NCI-H510A treated with DMSO at 0.1 percent for 48 hours (cell line): ENCODE measurements at regions not wholly inside any gene's neighbourhood (a gene's known extent, or its start where the extent isn't known, plus 50 kb on each side); places are given as distances from the start of the nearest gene placed in this dataset.
"Not testable (repeated sequence)": the region's sequence is repeated elsewhere in the genome, so short reads cannot be mapped to it uniquely, and the experiment has no call there.

Source experiments
- DNase-seq: peaks from one replicate; lab custom pipeline; 2025; lab: John Stamatoyannopoulos, UW

DNA sequence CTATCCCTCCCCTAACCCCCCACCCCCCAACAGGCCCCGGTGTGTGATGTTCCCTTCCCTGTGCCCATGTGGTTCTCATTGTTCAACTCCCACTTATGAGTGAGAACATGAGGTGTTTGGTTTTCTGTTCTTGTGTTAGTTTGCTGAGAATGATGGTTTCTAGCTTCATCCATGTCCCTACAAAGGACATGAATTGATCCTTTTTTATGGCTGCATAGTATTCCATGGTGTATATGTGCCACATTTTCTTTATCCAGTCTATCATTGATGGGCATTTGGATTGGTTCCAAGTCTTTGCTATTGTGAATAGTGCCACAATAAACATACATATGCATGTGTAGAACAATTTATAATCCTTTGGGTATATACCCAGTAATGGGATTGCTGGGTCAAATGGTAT lies 612.1 kb upstream of the ADGRB3 start:
- DNase-seq, result not testable (repeated sequence)

DNA sequence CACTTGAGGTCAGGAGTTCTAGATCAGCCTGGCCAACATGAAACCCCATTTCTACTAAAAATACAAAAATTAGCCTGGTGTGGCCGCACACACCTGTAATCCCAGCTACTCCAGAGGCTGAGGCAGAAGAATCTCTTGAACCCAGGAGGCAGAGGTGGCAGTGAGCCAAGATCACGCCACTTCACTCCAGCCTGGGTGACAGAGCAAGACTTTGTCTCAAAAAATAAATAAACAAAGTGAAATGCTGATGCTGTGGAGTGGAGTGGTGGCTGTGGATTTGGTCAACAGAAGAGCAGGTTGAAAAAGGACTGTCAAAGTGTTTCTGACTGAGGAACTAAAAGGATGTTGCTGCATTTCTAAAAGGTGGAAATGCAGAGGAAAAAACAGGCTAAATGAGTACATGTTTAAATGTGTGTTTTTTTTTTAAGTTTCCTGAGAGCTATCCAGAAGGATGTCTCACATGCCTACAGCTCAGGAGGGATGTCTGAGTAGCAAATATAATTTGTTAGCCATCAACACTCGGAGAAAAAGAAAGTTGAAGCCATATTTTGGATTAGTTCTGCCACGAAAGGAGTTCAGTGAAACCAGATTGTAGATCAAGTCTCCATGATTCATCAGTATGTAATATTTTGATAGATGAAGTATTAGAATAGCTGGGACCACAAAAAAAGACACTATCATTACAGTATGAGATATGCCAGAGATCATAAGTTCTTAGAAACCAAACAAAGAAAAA lies 621.1 kb upstream of the ADGRB3 start:
- no peak for DNase-seq

DNA sequence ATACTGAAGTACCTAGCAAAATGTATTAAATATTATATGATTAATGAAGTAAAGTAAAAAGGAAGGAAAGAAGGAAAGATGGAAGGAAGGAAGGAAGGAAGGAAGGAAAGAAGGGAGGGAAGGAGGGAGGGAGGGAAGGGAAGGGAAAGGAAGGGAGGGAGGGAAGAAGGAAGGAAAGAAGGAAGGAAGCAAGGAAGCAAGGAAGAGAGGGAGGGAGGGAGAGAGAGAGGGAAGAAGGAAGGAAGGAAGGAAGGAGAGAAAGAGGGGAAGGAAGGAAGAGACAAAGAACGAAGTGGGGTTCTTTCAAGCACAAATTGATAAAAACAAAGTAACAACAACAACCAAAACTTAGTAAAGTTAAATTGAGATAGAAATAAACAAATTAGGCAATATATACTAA lies 622.3 kb upstream of the ADGRB3 start:
- DNase-seq, result no peak

DNA sequence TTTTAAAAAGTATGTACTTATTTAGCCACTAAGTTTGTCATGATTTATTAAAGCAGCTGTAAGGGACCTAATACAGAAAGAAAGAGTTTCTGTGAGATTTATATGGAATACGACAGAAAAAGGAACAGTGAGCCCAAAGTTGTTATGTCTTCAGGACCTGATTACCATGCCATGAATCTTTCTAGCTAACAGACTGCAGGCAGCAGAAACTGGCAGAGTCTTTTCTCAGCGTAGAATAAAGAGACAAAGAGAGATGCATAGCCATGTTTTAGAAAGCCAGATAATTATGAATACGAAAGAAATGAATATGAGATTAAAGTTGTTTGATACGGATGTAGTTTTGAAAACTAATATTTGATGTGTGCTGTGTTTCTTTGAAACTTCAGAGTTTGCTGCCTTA lies 624.1 kb upstream of the ADGRB3 start:
- DNase-seq, result no peak

DNA sequence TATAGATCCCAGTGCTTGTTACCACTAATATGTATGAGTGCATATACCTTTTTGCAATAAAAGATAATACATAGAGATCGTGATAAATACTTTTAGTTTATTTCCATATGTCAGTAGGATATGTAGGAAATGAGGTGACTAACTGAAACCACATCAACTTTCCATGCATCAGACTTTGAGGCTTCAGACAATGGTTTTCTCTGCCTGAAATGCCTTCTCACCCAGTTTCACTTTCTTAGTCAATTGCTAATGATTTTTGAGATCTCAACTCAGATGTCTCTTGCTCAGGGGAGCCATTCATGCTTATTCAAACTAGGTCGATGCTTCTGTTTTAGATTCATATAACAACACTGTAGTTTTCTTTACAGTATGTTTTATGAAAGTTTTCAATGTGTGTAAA lies 626.6 kb upstream of the ADGRB3 start:
- no peak for DNase-seq

DNA sequence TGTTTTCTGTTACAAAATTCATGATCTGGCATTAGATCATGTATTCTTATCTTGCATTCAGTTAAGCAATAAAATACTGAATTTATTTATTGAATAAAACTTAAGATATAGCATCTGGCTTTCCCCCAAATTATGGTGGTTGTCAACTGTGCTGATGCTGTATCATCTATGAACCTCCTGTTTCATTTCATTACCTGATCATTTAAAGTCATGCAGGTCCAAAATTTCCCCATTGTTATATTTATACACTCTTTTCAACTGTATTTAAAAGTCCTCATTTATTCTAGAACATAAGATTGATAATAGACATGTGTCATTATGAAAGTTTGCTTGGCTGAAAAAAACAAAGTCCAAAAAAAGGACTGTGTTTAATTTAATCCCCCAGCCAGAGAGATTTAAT lies 627.4 kb upstream of the ADGRB3 start:
- no peak for DNase-seq

DNA sequence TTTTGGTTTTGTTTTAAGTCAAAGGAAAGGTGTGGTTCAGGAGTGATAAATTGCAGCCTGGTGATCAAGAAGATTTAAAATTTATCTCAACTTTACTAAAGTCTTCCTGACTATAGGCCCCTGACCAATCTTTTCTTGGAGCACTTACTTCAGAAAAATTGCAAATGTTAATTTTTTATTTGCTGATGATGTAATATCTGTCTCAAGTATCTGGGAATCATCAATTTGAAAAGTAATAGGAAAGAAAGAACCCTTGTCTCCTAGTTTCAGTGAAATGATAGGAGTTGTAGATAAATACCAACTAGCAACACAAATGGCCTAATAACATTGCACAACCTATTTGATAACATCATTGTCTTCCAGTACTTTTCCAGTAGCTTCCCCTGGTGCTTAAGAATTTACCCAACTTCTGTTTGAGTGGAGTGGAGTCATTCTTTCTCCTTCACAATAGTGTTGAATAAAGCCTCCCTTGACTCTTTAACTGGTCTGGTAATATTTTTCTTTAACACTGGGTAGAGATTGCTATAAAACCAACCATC lies 648.3 kb upstream of the ADGRB3 start:
- no peak for DNase-seq

DNA sequence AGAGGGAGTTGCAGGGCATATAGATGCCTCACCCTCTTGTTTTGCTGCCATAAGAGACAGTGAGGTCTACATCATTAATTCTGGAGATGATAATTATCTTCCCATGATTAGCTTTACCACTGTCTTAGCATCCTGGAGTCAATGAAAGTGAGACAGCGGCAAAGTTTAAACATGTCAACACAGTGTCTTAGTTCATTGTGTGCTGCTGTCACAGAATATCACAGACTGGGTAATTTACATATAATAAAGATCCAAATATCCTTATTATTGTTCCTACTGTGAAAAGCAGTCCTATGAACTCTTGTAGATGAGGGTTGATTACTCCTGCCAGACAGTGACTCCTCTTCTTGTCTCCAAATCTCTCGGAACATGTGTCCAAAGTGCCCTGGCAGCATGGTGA lies 658.6 kb upstream of the ADGRB3 start:
- DNase-seq, result no peak

DNA sequence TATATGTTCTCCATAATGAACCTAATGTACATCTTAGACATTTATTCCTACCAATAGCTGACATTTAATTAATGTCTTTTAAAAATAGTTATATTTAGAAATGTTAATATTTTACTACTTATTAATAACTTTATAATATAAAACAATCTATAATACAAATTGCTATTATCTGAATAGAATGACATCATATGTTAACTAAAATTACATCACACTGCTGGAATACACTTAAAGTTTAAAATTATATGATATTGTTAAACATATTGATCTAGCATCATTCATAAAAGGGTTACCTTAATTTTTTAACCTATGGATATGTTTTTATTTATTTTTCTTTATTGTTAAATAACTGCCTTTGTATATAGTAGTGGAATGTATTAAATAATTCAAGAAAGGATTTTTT lies 660.2 kb upstream of the ADGRB3 start:
- no peak for DNase-seq

DNA sequence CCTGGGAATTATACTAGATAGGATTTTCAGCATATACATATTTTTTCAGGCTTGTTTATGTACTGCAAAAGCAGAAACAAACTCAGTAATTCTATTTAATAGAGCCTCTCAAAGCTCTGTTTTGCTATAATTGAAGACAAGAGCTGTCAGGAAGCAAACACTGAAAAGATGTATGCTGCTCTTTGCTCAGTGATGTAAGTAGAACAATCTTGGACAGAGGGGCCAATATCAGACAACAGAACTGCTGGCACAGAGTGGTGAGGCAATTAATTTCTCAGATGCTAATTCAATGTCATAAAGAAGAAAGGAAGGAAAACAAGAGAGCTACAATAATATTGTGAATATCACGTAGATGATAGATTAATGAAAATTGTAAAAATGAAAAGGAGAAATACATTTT lies 663.3 kb upstream of the ADGRB3 start:
- DNase-seq, result no peak

DNA sequence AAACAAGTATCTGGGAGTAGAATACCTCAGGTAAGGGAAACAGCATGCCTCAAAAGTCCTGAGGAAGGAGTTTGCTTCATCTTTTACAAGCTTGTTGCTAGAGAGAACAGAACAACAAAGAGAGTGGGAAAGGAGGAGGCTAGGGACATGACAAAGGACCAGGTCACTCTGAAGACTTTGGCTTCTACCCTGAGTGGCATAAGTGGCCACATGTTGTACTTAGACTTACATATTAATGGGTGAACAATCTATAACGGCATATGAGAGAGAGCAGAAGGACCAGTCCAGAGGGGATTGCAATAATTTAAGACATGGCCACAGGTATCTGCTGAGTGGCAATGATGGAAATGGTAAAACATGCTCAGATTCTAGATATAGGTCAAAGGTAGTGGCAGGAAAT lies 668.3 kb upstream of the ADGRB3 start:
- no peak for DNase-seq

DNA sequence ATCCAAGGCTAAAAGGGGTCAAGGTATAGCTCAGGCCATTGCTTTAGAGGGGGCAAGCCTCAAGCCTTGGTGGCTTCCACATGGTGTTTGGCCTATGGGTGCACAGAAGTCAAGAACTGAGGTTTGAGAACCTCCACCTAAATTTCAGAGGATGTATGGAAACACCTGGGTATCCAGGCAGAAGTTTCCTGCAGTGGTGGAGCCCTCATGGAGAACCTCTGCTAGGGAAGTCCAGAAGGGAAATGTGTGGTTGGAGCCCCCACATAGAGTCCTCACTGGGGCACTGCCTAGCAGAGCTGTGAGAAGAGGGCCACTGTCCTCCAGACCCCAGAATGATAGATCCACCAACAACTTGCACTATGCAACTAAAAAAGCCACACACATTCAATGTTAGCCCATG lies 678.7 kb upstream of the ADGRB3 start:
- DNase-seq, result no peak

DNA sequence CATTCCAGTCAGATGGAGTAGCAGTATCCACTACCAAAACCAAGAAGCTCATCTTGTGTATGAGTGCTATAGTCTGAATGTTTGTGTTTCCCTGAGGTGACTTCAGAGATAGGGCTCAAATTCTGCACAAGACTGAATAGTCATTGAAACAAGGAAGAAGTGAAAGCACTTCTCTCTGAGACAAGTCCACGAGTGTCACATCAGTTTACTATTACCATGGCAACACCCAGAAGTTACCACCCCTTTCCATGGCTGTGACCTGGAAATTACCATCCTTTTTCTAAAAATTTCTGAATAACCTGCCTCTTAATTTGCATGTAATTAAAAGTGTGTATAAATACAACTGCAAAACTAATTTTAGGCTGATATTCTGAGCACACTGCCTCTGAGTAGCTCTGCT lies 682.1 kb upstream of the ADGRB3 start:
- DNase-seq, result no peak

DNA sequence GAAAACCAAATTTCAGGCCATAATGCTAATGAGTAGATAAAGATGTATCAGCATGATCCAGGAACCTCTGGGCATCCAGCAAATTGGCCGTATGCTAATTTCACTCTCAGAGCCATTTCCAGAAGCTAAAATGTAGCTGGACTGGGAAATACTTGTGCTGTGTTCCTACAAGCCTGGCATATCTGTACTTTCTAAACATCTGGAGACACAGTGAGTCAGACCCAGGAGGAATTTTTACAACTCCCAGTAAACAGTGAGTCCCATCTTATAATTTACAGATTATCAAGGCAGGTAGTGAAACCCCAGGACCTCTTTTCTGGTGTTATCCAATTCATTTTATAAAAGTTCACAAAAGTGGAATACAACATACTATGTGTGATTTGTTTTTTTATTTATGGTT lies 683.0 kb upstream of the ADGRB3 start:
- DNase-seq, result no peak

DNA sequence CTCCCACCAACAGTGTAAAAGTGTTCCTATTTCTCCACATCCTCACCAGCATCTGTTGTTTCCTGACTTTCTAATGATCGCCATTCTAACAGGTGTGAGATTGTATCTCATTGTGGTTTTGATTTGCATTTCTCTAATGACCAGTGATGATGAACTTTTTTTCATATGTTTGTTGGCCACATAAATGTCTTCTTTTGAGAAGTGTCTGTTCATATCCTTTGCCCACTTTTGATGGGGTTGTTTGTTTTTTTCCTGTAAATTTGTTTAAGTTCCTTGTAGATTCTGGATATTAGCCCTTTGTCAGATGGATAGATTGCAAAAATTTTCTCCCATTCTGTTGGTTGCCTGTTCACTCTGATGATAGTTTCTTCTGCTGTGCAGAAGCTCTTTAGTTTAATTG lies 687.3 kb upstream of the ADGRB3 start:
- not testable (repeated sequence) for DNase-seq

DNA sequence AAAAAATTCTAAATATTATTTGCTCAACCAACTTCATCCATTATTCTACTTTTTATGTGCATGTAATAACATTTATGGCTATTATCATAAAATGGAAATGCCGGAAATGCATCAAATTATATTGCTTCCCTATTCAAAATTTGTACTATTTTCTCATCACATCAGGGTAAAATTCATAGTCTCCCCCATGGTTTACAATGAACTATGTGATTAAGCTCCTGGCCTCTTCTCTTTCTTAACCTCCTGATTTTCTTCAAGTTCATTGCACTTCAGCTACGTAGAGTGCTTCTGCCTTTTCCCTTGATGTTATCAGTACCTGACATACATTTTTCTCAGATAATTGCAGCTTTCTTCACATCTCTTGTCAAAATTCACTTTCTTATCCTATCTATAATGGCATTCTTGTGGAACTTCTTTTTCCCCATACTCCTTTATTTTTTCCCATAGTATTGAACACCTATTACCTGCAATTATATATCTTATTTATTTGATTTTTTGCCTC lies 699.1 kb upstream of the ADGRB3 start:
- DNase-seq, result no peak

DNA sequence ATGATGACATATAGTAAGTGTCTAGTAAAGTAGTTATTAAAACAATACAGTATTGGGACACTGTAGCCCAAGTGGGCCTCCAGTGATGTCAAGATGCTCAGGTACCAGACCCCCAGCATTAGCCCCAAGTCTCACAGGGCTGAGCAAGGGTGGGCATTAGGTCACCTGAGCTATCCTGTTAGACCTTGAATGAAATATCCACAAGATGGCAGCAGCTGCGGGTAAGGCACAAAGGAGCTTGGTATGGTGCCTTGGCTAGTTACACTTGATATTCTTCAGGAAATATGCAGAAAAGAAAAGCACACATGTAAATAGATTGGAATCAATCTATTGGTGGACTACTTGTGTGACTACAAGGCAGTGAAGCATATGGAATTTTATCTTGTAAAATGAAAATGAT lies 701.8 kb upstream of the ADGRB3 start:
- DNase-seq, result no peak

DNA sequence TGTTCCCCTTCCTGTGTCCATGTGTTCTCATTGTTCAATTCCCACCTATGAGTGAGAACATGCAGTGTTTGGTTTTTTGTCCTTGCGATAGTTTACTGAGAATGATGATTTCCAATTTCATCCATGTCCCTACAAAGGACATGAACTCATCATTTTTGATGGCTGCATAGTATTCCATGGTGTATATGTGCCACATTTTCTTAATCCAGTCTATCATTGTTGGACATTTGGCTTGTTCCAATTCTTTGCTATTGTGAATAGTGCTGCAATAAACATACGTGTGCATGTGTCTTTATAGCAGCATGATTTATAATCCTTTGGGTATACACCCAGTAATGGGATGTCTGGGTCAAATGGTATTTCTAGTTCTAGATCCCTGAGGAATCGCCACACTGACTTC lies 712.5 kb upstream of the ADGRB3 start:
- DNase-seq, result not testable (repeated sequence)

DNA sequence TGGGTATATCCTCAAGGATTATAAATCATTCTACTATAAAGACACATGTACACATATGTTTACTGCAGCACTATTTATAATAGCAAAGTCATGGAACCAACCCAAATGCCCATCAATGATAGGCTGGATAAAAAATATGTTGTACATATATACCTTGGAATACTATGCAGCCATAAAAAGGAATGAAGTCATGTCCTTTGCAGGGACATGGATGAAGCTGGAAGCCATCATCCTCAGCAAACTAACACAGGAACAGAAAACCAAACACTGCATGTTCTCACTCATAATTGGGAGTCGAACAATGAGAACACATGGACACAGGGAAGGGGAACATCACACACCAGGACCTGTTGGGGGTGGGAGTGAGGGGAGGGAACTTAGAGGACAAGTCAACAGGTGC lies 715.0 kb upstream of the ADGRB3 start:
- not testable (repeated sequence) for DNase-seq

DNA sequence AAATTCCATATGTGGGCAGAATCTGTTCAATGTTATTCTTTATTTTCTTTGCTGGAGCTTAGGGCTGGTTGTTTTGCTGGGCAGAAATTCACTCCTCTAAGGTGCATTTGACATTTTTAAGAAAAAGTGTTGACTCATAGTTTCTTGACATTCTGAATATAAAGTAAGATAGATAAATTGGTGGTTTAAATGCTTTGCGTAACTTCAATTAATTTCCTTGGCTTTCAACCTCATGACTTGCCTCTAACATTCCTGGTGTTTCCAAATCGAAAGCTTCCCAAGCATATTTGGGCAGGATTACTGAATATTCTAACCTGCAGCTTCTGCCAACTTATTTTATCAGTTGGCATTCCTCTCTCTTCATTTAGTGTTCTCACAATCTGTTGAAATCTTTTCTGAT lies 718.7 kb upstream of the ADGRB3 start:
- DNase-seq, result no peak

DNA sequence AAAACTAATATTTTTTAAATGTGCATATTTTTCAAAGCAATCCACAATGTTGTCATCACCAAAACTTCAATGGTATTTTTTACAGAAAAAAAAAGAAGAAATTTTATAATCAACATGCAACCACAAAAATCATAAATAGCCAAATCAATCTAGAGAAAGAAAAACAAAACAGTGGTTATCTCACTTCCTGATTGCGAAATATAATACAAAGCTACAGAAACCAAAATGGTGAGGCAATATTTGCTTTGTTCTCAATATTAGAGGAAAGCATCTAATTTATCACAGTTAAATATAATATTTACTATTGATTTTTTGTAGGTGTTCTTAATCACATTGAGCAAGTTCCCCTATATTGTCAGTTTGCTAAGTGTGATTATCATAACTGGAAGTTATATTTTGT lies 720.7 kb upstream of the ADGRB3 start:
- DNase-seq, result no peak

DNA sequence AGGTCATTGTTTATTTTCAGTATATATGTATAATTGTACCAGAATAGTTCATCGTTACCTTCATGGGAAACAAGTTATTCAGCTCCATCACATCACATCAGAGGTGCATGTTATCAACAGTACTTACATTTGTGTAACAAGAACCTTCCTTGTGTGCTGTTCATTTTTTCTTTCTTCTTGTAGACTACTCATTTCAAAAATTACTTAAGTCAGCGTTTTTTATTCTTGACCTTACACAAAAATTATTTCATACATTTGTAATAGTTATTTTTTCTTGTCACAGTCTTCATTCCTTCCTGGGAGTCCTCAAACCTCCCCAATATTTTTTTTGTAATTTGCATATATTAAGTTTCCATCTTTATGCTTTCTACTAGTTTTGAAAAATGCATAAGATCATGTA lies 725.7 kb upstream of the ADGRB3 start:
- DNase-seq, result no peak

DNA sequence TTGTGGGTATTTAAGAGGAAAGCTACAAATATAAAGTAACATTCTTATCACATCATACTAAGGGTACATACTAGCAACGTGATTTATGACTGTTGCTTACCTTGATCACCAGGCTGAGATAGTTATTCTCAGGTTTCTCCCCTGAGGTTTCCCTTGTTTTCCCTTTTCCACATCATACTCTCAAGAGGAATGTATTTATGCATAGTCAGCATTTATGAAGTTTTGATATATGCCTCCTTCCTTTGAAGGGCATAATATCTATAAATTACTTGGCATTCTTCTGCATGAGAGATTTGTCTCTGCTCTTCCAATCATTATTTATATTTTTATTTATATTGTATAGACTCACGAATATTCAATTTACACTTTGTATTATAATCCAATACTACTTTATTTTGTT lies 726.7 kb upstream of the ADGRB3 start:
- DNase-seq, result no peak

DNA sequence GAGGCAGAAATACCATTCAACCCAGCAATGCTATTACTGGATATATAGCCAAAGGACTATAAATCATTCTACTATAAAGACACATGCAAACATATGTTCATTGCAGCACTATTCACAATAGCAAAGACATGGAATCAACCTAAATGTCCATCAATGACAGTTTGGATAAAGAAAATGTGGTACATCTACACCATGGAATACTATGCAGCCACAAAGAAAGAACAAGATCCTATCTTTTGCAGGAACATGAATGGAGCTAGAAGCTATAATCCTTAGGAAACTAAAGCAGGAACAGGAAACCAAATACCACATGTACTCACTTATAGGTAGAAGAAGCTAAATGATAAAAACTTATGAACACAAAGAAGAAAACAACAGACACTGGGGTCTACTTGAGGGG lies 730.3 kb upstream of the ADGRB3 start:
- DNase-seq, result not testable (repeated sequence)
